ENCODE measurements at regions not wholly inside any gene's neighbourhood (a gene's known extent, or its start where the extent isn't known, plus 50 kb on each side); places are given as distances from the start of the nearest gene placed in this dataset.

- no peak for TF ChIP-seq NUFIP1 (IDR thresholded peaks at IDR 0.05; ENCODE audit: partially characterized antibody)
- no peak for TF ChIP-seq PHF8 (IDR thresholded peaks at IDR 0.05; ENCODE audit: borderline replicate concordance, low read length)
- no peak for TF ChIP-seq CREB1 (IDR thresholded peaks at IDR 0.05)
- no peak for TF ChIP-seq CREB1 (CRISPR knock-in tag; IDR thresholded peaks at IDR 0.05)
- TF ChIP-seq, protein P1, sequence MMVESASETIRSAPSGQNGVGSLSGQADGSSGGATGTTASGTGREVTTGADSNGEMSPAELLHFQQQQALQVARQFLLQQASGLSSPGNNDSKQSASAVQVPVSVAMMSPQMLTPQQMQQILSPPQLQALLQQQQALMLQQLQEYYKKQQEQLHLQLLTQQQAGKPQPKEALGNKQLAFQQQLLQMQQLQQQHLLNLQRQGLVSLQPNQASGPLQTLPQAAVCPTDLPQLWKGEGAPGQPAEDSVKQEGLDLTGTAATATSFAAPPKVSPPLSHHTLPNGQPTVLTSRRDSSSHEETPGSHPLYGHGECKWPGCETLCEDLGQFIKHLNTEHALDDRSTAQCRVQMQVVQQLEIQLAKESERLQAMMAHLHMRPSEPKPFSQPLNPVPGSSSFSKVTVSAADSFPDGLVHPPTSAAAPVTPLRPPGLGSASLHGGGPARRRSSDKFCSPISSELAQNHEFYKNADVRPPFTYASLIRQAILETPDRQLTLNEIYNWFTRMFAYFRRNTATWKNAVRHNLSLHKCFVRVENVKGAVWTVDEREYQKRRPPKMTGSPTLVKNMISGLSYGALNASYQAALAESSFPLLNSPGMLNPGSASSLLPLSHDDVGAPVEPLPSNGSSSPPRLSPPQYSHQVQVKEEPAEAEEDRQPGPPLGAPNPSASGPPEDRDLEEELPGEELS (CRISPR knock-in tag; IDR thresholded peaks at IDR 0.05; ENCODE audit: borderline replicate concordance): no peak
- TF ChIP-seq CTCF (IDR thresholded peaks at IDR 0.05 in 2 of 3, conservative IDR thresholded peaks at IDR 0.05 in 1 of 3; ENCODE audit: insufficient read depth in 2 of 3, low read depth in 1 of 3, low read length in 3 of 3): no peak
- TF ChIP-seq DACH1 (IDR thresholded peaks at IDR 0.05; ENCODE audit: partially characterized antibody): no peak
- TF ChIP-seq FOXJ3 (CRISPR knock-in tag; IDR thresholded peaks at IDR 0.05): no peak
- TF ChIP-seq CHD1 (IDR thresholded peaks at IDR 0.05; ENCODE audit: low read length): no peak
- TF ChIP-seq ZFP30 (CRISPR knock-in tag; IDR thresholded peaks at IDR 0.05; ENCODE audit: borderline replicate concordance): no peak
- TF ChIP-seq KLF6 (CRISPR knock-in tag; IDR thresholded peaks at IDR 0.05; ENCODE audit: borderline replicate concordance): no peak
- TF ChIP-seq POLR2A (conservative IDR thresholded peaks at IDR 0.05): no peak
Observed at GRCh38 chr9:81850724-81851123, 77.5 kb upstream of the SPATA31D4 start.

All from K562 (cell line).